Endothelial cell of umbilical vein (primary cell): ENCODE measurements at regions not wholly inside any gene's neighbourhood (a gene's known extent, or its start where the extent isn't known, plus 50 kb on each side); places are given as distances from the start of the nearest gene placed in this dataset.

Experiments
- BruUV-seq: library from RNA; stranded (reverse); fragments of 400-500 nt; replicated peaks from 2 replicates; lab custom pipeline; 2021; lab: Mats Ljungman, UMichigan
- CTCF ChIA-PET: fragments of 300-600, 350-600 bp; sonication (Branson Sonifier 250); formaldehyde crosslinking; loops from one replicate; lab custom pipeline; 2021; ENCODE audit warnings: antibody characterized with exemption, inconsistent platforms; lab: Charles Lee
- POLR2A ChIA-PET: fragments of 300-600, 350-600 bp; sonication (Branson Sonifier 250); formaldehyde crosslinking; loops from one replicate; lab custom pipeline; 2021; ENCODE audit warnings: antibody characterized with exemption, inconsistent platforms; lab: Charles Lee
- DNase-seq: peaks from one replicate; pipeline ENCODE4 v3.0.0-alpha.2; 2011; ENCODE audit warnings: low read depth, low spot score
- FAIRE-seq: peaks from 2 replicates; lab custom pipeline; 2011; peaks lifted over from hg19 to GRCh38; lab: Jason Lieb, UNC
- H2AFZ ChIP-seq: 2 replicates; pipeline ENCODE4 v1.6.0; 2012; ENCODE audit warnings: low read depth, low read length, control low read depth, inconsistent platforms
- H3K27ac ChIP-seq: 2 replicates; pipeline ENCODE4 v1.5.1; 2011; ENCODE audit warnings: low read depth, mild to moderate bottlenecking, control low read depth, low read length, moderate library complexity; ENCODE audit not compliant: insufficient read depth
- H3K27me3 ChIP-seq, 2 experiments: 2 replicates each; pipeline versions ENCODE4 v1.6.0 to v1.6.1; 2011; ENCODE audit warnings: low read length in 2 of 2, mixed read lengths in 1 of 2; ENCODE audit not compliant: control insufficient read depth in 2 of 2, insufficient read depth in 2 of 2
- H3K36me3 ChIP-seq, 2 experiments: 2 replicates in 1 of 2; 3 replicates in 1 of 2; pipeline ENCODE4 v1.5.1; 2011; ENCODE audit warnings: low read length in 2 of 2, mild to moderate bottlenecking in 1 of 2, moderate library complexity in 1 of 2; ENCODE audit not compliant: control insufficient read depth in 2 of 2, insufficient read depth in 2 of 2; ENCODE audit errors: extremely low read depth in 1 of 2
- H3K4me1 ChIP-seq: 3 replicates; pipeline ENCODE4 v1.5.1; 2011; ENCODE audit warnings: mild to moderate bottlenecking, low read length; ENCODE audit not compliant: control insufficient read depth, insufficient read depth; ENCODE audit errors: extremely low read depth
- H3K4me2 ChIP-seq: 2 replicates; pipeline ENCODE4 v1.6.1; 2011; ENCODE audit warnings: low read length, control low read depth, mixed read lengths; ENCODE audit not compliant: insufficient read depth
- H3K4me3 ChIP-seq, 3 experiments: fragments of 200-600 bp in 1 of 3; sonication (generic), shearing (Covaris generic) in 1 of 3; replicated peaks in 1 of 3; 2 replicates each; pipeline ENCODE4 v1.5.1; 2011 to 2016; ENCODE audit warnings: control low read depth in 3 of 3, low read length in 3 of 3, mild to moderate bottlenecking in 2 of 3, inconsistent platforms in 1 of 3, low read depth in 1 of 3, moderate library complexity in 1 of 3; ENCODE audit not compliant: insufficient read depth in 1 of 3
- H3K79me2 ChIP-seq: 2 replicates; pipeline ENCODE4 v1.6.0; 2012; ENCODE audit warnings: low read length, inconsistent platforms; ENCODE audit not compliant: control insufficient read depth, insufficient read depth
- H3K9ac ChIP-seq: replicated peaks from 2 replicates; pipeline ENCODE3; 2011; ENCODE audit warnings: low read length, control low read depth; ENCODE audit not compliant: insufficient read depth; ENCODE audit errors: extremely low read depth
- H3K9me1 ChIP-seq: replicated peaks from 3 replicates; pipeline ENCODE4 v1.6.0; 2011; ENCODE audit warnings: mild to moderate bottlenecking, low read length; ENCODE audit not compliant: control insufficient read depth, insufficient read depth; ENCODE audit errors: extremely low read depth
- H3K9me3 ChIP-seq: replicated peaks from 2 replicates; pipeline ENCODE4 v1.5.1; 2012; ENCODE audit warnings: low read length, inconsistent platforms; ENCODE audit not compliant: control insufficient read depth, insufficient read depth
- H4K20me1 ChIP-seq: replicated peaks from 2 replicates; pipeline ENCODE3; 2011; ENCODE audit warnings: mild to moderate bottlenecking, low read length; ENCODE audit not compliant: control insufficient read depth, insufficient read depth; ENCODE audit errors: extremely low read depth
- CTCF ChIP-seq, 2 donors: IDR thresholded peaks; 1 replicate in 1 of 2; 2 replicates in 1 of 2; pipeline ENCODE4 v1.5.1; 2011; ENCODE audit warnings: low read length in 2 of 2, mild to moderate bottlenecking in 2 of 2, moderate library complexity in 2 of 2, control low read depth in 1 of 2, inconsistent platforms in 1 of 2, low read depth in 1 of 2; ENCODE audit not compliant: insufficient read depth in 1 of 2; ENCODE audit errors: extremely low read depth in 1 of 2
- EZH2 ChIP-seq: IDR thresholded peaks from 2 replicates; pipeline ENCODE4 v1.6.1; 2012; ENCODE audit warnings: borderline replicate concordance, low read depth, mild to moderate bottlenecking, moderate library complexity, low read length, inconsistent platforms; ENCODE audit not compliant: severe bottlenecking
- JUN ChIP-seq: IDR thresholded peaks from 2 replicates; pipeline ENCODE4 v1.6.1; 2011; ENCODE audit warnings: borderline replicate concordance, low read depth; ENCODE audit not compliant: insufficient read length, insufficient read depth
- MYC ChIP-seq: IDR thresholded peaks from one replicate; pipeline ENCODE4 v1.6.1; 2011; ENCODE audit warnings: mild to moderate bottlenecking, low read depth, low read length
- POLR2A ChIP-seq: IDR thresholded peaks from 2 replicates; pipeline ENCODE4 v1.6.1; 2012; ENCODE audit warnings: low read depth, mild to moderate bottlenecking, control low read depth, low read length
- POLR2AphosphoS5 ChIP-seq: IDR thresholded peaks from 2 replicates; pipeline ENCODE4 v1.6.1; 2012; ENCODE audit warnings: low read depth, mild to moderate bottlenecking, control low read depth, low read length, moderate library complexity; ENCODE audit not compliant: insufficient read depth
- dilution Hi-C: fragments of 300-500 bp; cut with MboI; formaldehyde crosslinking; loops from one replicate; pipeline ENCODE4 v1.15.0; 2019; ENCODE audit warnings: low sequenced_read_pairs; ENCODE audit not compliant: extremely low pct_ligation_motif_present
- intact Hi-C: fragments of 100-400 bp; cut with micrococcal nuclease; formaldehyde crosslinking; loops from one replicate; pipeline ENCODE4 v1.10.0; 2022
- TF ChIP-seq, protein P1 (sequence below): IDR thresholded peaks from 2 replicates; pipeline ENCODE4 v1.6.1; 2011; ENCODE audit not compliant: insufficient read depth, insufficient read length

GRCh38 chr2:236941551-236941950 is 144.1 kb upstream of the COPS8 start:
- no TSS peak for BruUV-seq

More at GRCh38 chr2:236941551-236941950, 144.1 kb upstream of the COPS8 start:
- TF ChIP-seq MYC (no peak), POLR2A (no peak), CTCF (IDR thresholded peaks at IDR 0.05; ENCODE audit: extremely low read depth in 1 of 2, insufficient read depth in 1 of 2, low read depth in 1 of 2, low read length in 2 of 2) (no peak), POLR2AphosphoS5 (no peak), EZH2 (no peak), JUN (no peak)
- TF ChIP-seq, protein P1, sequence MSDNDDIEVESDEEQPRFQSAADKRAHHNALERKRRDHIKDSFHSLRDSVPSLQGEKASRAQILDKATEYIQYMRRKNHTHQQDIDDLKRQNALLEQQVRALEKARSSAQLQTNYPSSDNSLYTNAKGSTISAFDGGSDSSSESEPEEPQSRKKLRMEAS: no peak
- Histone ChIP-seq H3K4me1 (peaks cover 5% of the 10 kb centered on the region), H3K4me2 (no peak overlapping the region), H3K79me2 (no peaks in the 10 kb centered on the region), H3K9me3 (no peaks in the 10 kb centered on the region), H3K9me1 (no peaks in the 10 kb centered on the region), H3K36me3 (no peaks in the 10 kb centered on the region), H3K27ac (no peak overlapping the region), H3K4me3 (no peak overlapping the region), H3K9ac (no peak overlapping the region), H2AFZ (no peak overlapping the region), H4K20me1 (no peaks in the 10 kb centered on the region), H3K27me3 (no peaks in the 10 kb centered on the region)
- ChIA-PET CTCF (no interaction called here), POLR2A (no interaction called here)
- dilution Hi-C loops: no loop called here
- DNase-seq (no peak), FAIRE-seq (no peak)
- intact Hi-C loops: no loop called here
